WERI-Rb-1 (cell line): ENCODE measurements at regions not wholly inside any gene's neighbourhood (a gene's known extent, or its start where the extent isn't known, plus 50 kb on each side); places are given as distances from the start of the nearest gene placed in this dataset.

ENCODE experiments used
- DNase-seq: peaks from one replicate; pipeline ENCODE4 v3.0.0-alpha.2; 2020
- H3K27ac ChIP-seq: fragments of 250-450 bp; sonication (Bioruptor Pico); 2 replicates; pipeline ENCODE4 v1.5.1; 2020; ENCODE audit warnings: mild to moderate bottlenecking, moderate library complexity
- H3K27me3 ChIP-seq: fragments of 250-450 bp; sonication (Bioruptor Pico); 2 replicates; pipeline ENCODE4 v1.5.1; 2021; ENCODE audit warnings: mild to moderate bottlenecking, low read depth, moderate library complexity; ENCODE audit not compliant: insufficient read depth, severe bottlenecking
- H3K36me3 ChIP-seq: fragments of 250-450 bp; sonication (Bioruptor Pico); 2 replicates; pipeline ENCODE4 v1.5.1; 2020; ENCODE audit warnings: mild to moderate bottlenecking, moderate library complexity
- H3K4me3 ChIP-seq: 2 replicates; pipeline ENCODE4 v1.5.1; 2011; ENCODE audit warnings: low read depth, mild to moderate bottlenecking, control low read depth, low read length
- H3K9me3 ChIP-seq: fragments of 250-450 bp; sonication (Bioruptor Pico); 2 replicates; pipeline ENCODE4 v1.5.1; 2021; ENCODE audit warnings: mild to moderate bottlenecking, moderate library complexity; ENCODE audit not compliant: severe bottlenecking
- CTCF ChIP-seq: IDR thresholded peaks from 2 replicates; pipeline ENCODE4 v1.5.1; 2011; ENCODE audit warnings: low read depth, mild to moderate bottlenecking, control low read depth, inconsistent platforms, low read length

GRCh38 chr4:27490766-27491165, 630.1 kb downstream of the STIM2 start:
- TF ChIP-seq CTCF: no peak
- Histone ChIP-seq H3K36me3 (no peaks in the 10 kb centered on the region), H3K4me3 (no peak overlapping the region), H3K27ac (no peak overlapping the region), H3K9me3 (no peaks in the 10 kb centered on the region), H3K27me3 (no peaks in the 10 kb centered on the region)
- DNase-seq: no peak

GRCh38 chr4:27506401-27506800, 645.8 kb downstream of the STIM2 start:
- Histone ChIP-seq H3K4me3 (no peak overlapping the region), H3K36me3 (no peaks in the 10 kb centered on the region), H3K9me3 (peaks cover under 1% of the 10 kb centered on the region), H3K27ac (no peak overlapping the region), H3K27me3 (no peaks in the 10 kb centered on the region)
- DNase-seq: no peak
- TF ChIP-seq CTCF: no peak

- DNase-seq: no peak
- no peak for TF ChIP-seq CTCF
Measured at GRCh38 chr4:27514711-27515110, 654.1 kb downstream of the STIM2 start.

GRCh38 chr4:27515140-27515539, 654.5 kb downstream of the STIM2 start:
- no peaks in the 10 kb centered on the region for H3K27me3 ChIP-seq
- no peak overlapping the region for H3K27ac ChIP-seq
- DNase-seq: no peak
- no peaks in the 10 kb centered on the region for H3K36me3 ChIP-seq
- peaks cover 7% of the 10 kb centered on the region for H3K9me3 ChIP-seq
- no peak for TF ChIP-seq CTCF
- no peak overlapping the region for H3K4me3 ChIP-seq

More at GRCh38 chr4:27514711-27515110, 654.1 kb downstream of the STIM2 start:
- no peaks in the 10 kb centered on the region for H3K36me3 ChIP-seq
- no peak overlapping the region for H3K4me3 ChIP-seq
- H3K9me3 ChIP-seq: peaks cover 7% of the 10 kb centered on the region
- H3K27ac ChIP-seq: no peak overlapping the region
- H3K27me3 ChIP-seq: no peaks in the 10 kb centered on the region

DNA sequence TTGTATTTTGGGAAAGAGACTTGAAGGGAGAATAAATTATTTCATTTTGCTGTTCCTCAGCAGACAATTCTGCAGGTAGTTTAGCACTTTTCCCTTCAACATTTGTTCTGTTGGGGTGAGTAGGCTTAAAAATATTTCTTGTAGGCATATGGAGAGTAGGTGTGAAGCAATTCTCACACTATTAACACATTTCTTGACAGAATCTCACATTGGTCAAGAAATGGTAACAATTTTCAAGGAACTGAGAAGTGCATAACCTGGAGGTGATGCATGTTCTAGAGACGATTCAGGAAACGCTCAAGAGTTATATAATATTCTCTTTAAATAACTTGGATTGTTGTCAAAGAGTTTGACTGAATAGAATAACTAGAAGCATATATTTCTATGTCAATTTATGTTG, 658.2 kb downstream of the STIM2 start:
- no peak for TF ChIP-seq CTCF
- no peak overlapping the region for H3K27ac ChIP-seq
- DNase-seq: no peak
- H3K4me3 ChIP-seq: no peak overlapping the region
- no peaks in the 10 kb centered on the region for H3K36me3 ChIP-seq
- no peaks in the 10 kb centered on the region for H3K27me3 ChIP-seq
- H3K9me3 ChIP-seq: no peaks in the 10 kb centered on the region

GRCh38 chr4:27524224-27524623, 663.6 kb downstream of the STIM2 start:
- Histone ChIP-seq H3K4me3 (no peak overlapping the region), H3K27ac (no peak overlapping the region), H3K36me3 (no peaks in the 10 kb centered on the region), H3K27me3 (no peaks in the 10 kb centered on the region), H3K9me3 (no peaks in the 10 kb centered on the region)
- no peak for DNase-seq
- no peak for TF ChIP-seq CTCF
